BLaER1 treated with 17β-estradiol and CSF1 and Interleukin-3, amounts not matched to agents 10 nM and 100 nM (cell line): ENCODE measurements at regions not wholly inside any gene's neighbourhood (a gene's known extent, or its start where the extent isn't known, plus 50 kb on each side); places are given as distances from the start of the nearest gene placed in this dataset.

ENCODE experiments used
- H3K27ac ChIP-seq, 11 experiments: shearing (Covaris generic); formaldehyde crosslinking; 2 replicates each; pipeline ENCODE4 v1.8.1; 2022
- H3K27me3 ChIP-seq, 11 experiments: shearing (Covaris generic); formaldehyde crosslinking; 2 replicates each; pipeline ENCODE4 v1.8.1; 2022
- H3K36me3 ChIP-seq, 11 experiments: shearing (Covaris generic); formaldehyde crosslinking; 2 replicates each; pipeline ENCODE4 v1.8.1; 2022
- H3K4me1 ChIP-seq, 10 experiments: shearing (Covaris generic); formaldehyde crosslinking; 2 replicates each; pipeline ENCODE4 v1.8.1; 2022
- H3K4me2 ChIP-seq, 11 experiments: shearing (Covaris generic); formaldehyde crosslinking; 2 replicates each; pipeline ENCODE4 v1.8.1; 2022
- H3K4me3 ChIP-seq, 10 experiments: shearing (Covaris generic); formaldehyde crosslinking; 2 replicates each; pipeline ENCODE4 v1.8.1; 2022
- H3K9ac ChIP-seq, 11 experiments: shearing (Covaris generic); formaldehyde crosslinking; 2 replicates each; pipeline ENCODE4 v1.8.1; 2022
- H3K9me3 ChIP-seq, 11 experiments: shearing (Covaris generic); formaldehyde crosslinking; replicated peaks in 1 of 11; 2 replicates each; pipeline ENCODE4 v1.8.1; 2022
- H4K20me1 ChIP-seq, 11 experiments: shearing (Covaris generic); formaldehyde crosslinking; 2 replicates each; pipeline ENCODE4 v1.8.1; 2022
- Cebpa-rat ChIP-seq, 11 experiments: shearing (Covaris generic); IDR thresholded peaks; 2 replicates each; pipeline ENCODE4 v1.8.1; 2022

- H3K9ac ChIP-seq: no peak overlapping the region
- no peaks in the 10 kb centered on the region for H3K4me1 ChIP-seq
- H3K27me3 ChIP-seq: no peaks in the 10 kb centered on the region
- H3K27ac ChIP-seq: no peak overlapping the region
- H3K4me2 ChIP-seq: no peak overlapping the region
- H4K20me1 ChIP-seq: no peaks in the 10 kb centered on the region
- no peak for TF ChIP-seq Cebpa-rat (IDR thresholded peaks at IDR 0.05)
- no peak overlapping the region for H3K4me3 ChIP-seq
- H3K36me3 ChIP-seq: no peaks in the 10 kb centered on the region
- H3K9me3 ChIP-seq: no peaks in the 10 kb centered on the region
Observed at GRCh38 chr9:20209391-20210340, 412.6 kb downstream of the MLLT3 start.

- TF ChIP-seq Cebpa-rat (IDR thresholded peaks at IDR 0.05): no peak
- Histone ChIP-seq H3K36me3 (no peaks in the 10 kb centered on the region), H3K27ac (no peak overlapping the region), H3K9me3 (no peaks in the 10 kb centered on the region), H3K4me2 (no peak overlapping the region), H3K27me3 (no peaks in the 10 kb centered on the region), H4K20me1 (no peaks in the 10 kb centered on the region), H3K4me3 (no peak overlapping the region), H3K9ac (no peak overlapping the region), H3K4me1 (no peaks in the 10 kb centered on the region)
Observed at GRCh38 chr9:20208961-20209371, 413.3 kb downstream of the MLLT3 start.

GRCh38 chr9:20208226-20208625 is 414.1 kb downstream of the MLLT3 start:
- TF ChIP-seq Cebpa-rat (IDR thresholded peaks at IDR 0.05): no peak
- Histone ChIP-seq H3K4me2 (no peak overlapping the region), H3K27ac (no peak overlapping the region), H3K4me3 (no peak overlapping the region), H3K9me3 (no peaks in the 10 kb centered on the region), H3K9ac (no peak overlapping the region), H3K4me1 (no peaks in the 10 kb centered on the region), H4K20me1 (no peaks in the 10 kb centered on the region), H3K36me3 (no peaks in the 10 kb centered on the region), H3K27me3 (no peaks in the 10 kb centered on the region)

GRCh38 chr9:20207176-20207575 is 415.1 kb downstream of the MLLT3 start:
- H3K9me3 ChIP-seq: no peaks in the 10 kb centered on the region

GRCh38 chr9:20205821-20206220 is 416.5 kb downstream of the MLLT3 start:
- no peaks in the 10 kb centered on the region for H3K4me1 ChIP-seq
- H3K27me3 ChIP-seq: no peaks in the 10 kb centered on the region

More at GRCh38 chr9:20207176-20207575, 415.1 kb downstream of the MLLT3 start:
- Histone ChIP-seq H3K4me1 (no peaks in the 10 kb centered on the region), H3K27me3 (no peaks in the 10 kb centered on the region), H3K9ac (no peak overlapping the region), H3K36me3 (no peaks in the 10 kb centered on the region), H3K4me2 (no peak overlapping the region), H3K27ac (no peak overlapping the region), H4K20me1 (no peaks in the 10 kb centered on the region), H3K4me3 (no peak overlapping the region)
- TF ChIP-seq Cebpa-rat (IDR thresholded peaks at IDR 0.05): no peak

GRCh38 chr9:20200991-20201431 is 412.2 kb upstream of the SLC24A2 start:
- no peak for TF ChIP-seq Cebpa-rat (IDR thresholded peaks at IDR 0.05)
- Histone ChIP-seq H3K4me3 (no peak overlapping the region), H3K27ac (no peak overlapping the region), H4K20me1 (no peaks in the 10 kb centered on the region), H3K9ac (no peak overlapping the region), H3K27me3 (no peaks in the 10 kb centered on the region), H3K36me3 (no peaks in the 10 kb centered on the region), H3K4me2 (no peak overlapping the region), H3K4me1 (0 out of 20 replicates have a peak, but pooled peaks cover 0 to 5% (median 0%) of the 10 kb centered on the region in 10 experiments), H3K9me3 (peaks cover 3 to 8% (median 6%) of the 10 kb centered on the region in 11 experiments; a peak in 19 of 22 replicates)

More at GRCh38 chr9:20205821-20206220, 416.5 kb downstream of the MLLT3 start:
- no peaks in the 10 kb centered on the region for H3K9me3 ChIP-seq
- H4K20me1 ChIP-seq: no peaks in the 10 kb centered on the region
- H3K36me3 ChIP-seq: no peaks in the 10 kb centered on the region
- no peak overlapping the region for H3K27ac ChIP-seq
- TF ChIP-seq Cebpa-rat (IDR thresholded peaks at IDR 0.05): no peak
- H3K4me2 ChIP-seq: no peak overlapping the region
- no peak overlapping the region for H3K4me3 ChIP-seq
- no peak overlapping the region for H3K9ac ChIP-seq

- H3K9ac ChIP-seq: no peak overlapping the region
Observed at GRCh38 chr9:20200581-20200980, 411.7 kb upstream of the SLC24A2 start.

GRCh38 chr9:20199111-20199510 is 410.3 kb upstream of the SLC24A2 start:
- Histone ChIP-seq H3K4me2 (no peak overlapping the region), H3K4me3 (no peak overlapping the region), H3K9me3 (peaks cover 5 to 17% (median 10%) of the 10 kb centered on the region in 11 experiments; a peak in 19 of 22 replicates), H3K9ac (no peak overlapping the region), H4K20me1 (no peaks in the 10 kb centered on the region), H3K27me3 (no peaks in the 10 kb centered on the region), H3K27ac (no peak overlapping the region), H3K36me3 (no peaks in the 10 kb centered on the region), H3K4me1 (0 out of 20 replicates have a peak, but pooled peaks cover 0 to 5% (median 0%) of the 10 kb centered on the region in 10 experiments)
- TF ChIP-seq Cebpa-rat (IDR thresholded peaks at IDR 0.05): no peak

More at GRCh38 chr9:20200581-20200980, 411.7 kb upstream of the SLC24A2 start:
- 0 out of 20 replicates have a peak, but pooled peaks cover 0 to 5% (median 0%) of the 10 kb centered on the region in 10 experiments for H3K4me1 ChIP-seq
- H3K36me3 ChIP-seq: no peaks in the 10 kb centered on the region
- TF ChIP-seq Cebpa-rat (IDR thresholded peaks at IDR 0.05): no peak
- no peak overlapping the region for H3K4me3 ChIP-seq
- no peak overlapping the region for H3K27ac ChIP-seq
- peaks cover 5 to 12% (median 8%) of the 10 kb centered on the region in 11 experiments; a peak in 19 of 22 replicates for H3K9me3 ChIP-seq
- H4K20me1 ChIP-seq: no peaks in the 10 kb centered on the region
- H3K4me2 ChIP-seq: no peak overlapping the region
- H3K27me3 ChIP-seq: no peaks in the 10 kb centered on the region

- no peaks in the 10 kb centered on the region for H3K27me3 ChIP-seq
- no peak overlapping the region for H3K4me2 ChIP-seq
- TF ChIP-seq Cebpa-rat (IDR thresholded peaks at IDR 0.05): no peak
- no peaks in the 10 kb centered on the region for H4K20me1 ChIP-seq
- H3K4me3 ChIP-seq: no peak overlapping the region
- no peak overlapping the region for H3K9ac ChIP-seq
- no peak overlapping the region for H3K27ac ChIP-seq
- 0 out of 20 replicates have a peak, but pooled peaks cover 0 to 5% (median 0%) of the 10 kb centered on the region in 10 experiments for H3K4me1 ChIP-seq
- H3K9me3 ChIP-seq: peaks cover 5 to 17% (median 10%) of the 10 kb centered on the region in 11 experiments; a peak in 19 of 22 replicates
- H3K36me3 ChIP-seq: no peaks in the 10 kb centered on the region
Observed at GRCh38 chr9:20197976-20198685, 409.3 kb upstream of the SLC24A2 start.
